ENCODE measurements at regions not wholly inside any gene's neighbourhood (a gene's known extent, or its start where the extent isn't known, plus 50 kb on each side); places are given as distances from the start of the nearest gene placed in this dataset.

GRCh38 chr13:111981006-111981405 lies 85.9 kb upstream of the SOX1 start:
- TF ChIP-seq CTCF (IDR thresholded peaks at IDR 0.05): no peak
- TF ChIP-seq POLR2A (IDR thresholded peaks at IDR 0.05): no peak

All from body of pancreas (tissue), 4 donors.